GM12878 (cell line): ENCODE measurements at regions not wholly inside any gene's neighbourhood (a gene's known extent, or its start where the extent isn't known, plus 50 kb on each side); places are given as distances from the start of the nearest gene placed in this dataset.

Experiments
- EZH2 ChIP-seq: IDR thresholded peaks from 2 replicates; pipeline ENCODE4 v1.6.1; 2012; ENCODE audit warnings: low read depth, mild to moderate bottlenecking, control low read depth, inconsistent platforms, low read length, borderline replicate concordance; ENCODE audit not compliant: control insufficient read depth
- HDAC2 ChIP-seq: fragments of 200-600 bp; sonication (generic); IDR thresholded peaks from 2 replicates; pipeline ENCODE4 v1.6.1; 2017
- LARP7 ChIP-seq: fragments of 450-650 bp; IDR thresholded peaks from 2 replicates; pipeline ENCODE4 v1.6.1; 2017; ENCODE audit warnings: mild to moderate bottlenecking
- MYC ChIP-seq: IDR thresholded peaks from 2 replicates; pipeline ENCODE4 v1.6.1; 2011; ENCODE audit warnings: mild to moderate bottlenecking, low read length, moderate library complexity, inconsistent platforms; ENCODE audit not compliant: insufficient read depth, insufficient replicate concordance, insufficient read length, severe bottlenecking
- POLR2A ChIP-seq: IDR thresholded peaks from 2 replicates; pipeline ENCODE4 v1.6.1; 2011; ENCODE audit warnings: low read depth, mild to moderate bottlenecking, low read length
- SIX5 ChIP-seq: IDR thresholded peaks from 2 replicates; pipeline ENCODE4 v1.6.1; 2011; ENCODE audit warnings: mild to moderate bottlenecking, low read depth, low read length, moderate library complexity; ENCODE audit not compliant: severe bottlenecking
- SP1 ChIP-seq: IDR thresholded peaks from one replicate; pipeline ENCODE4 v1.6.1; 2011; ENCODE audit warnings: low read depth, low read length
- SUZ12 ChIP-seq: fragments of 200-600 bp; sonication (generic); IDR thresholded peaks from one replicate; pipeline ENCODE4 v1.6.1; 2018; ENCODE audit warnings: antibody characterized with exemption, mild to moderate bottlenecking; ENCODE audit not compliant: unreplicated experiment
- TF ChIP-seq, protein P1 (sequence below), 3 experiments: IDR thresholded peaks in 2 of 3; conservative IDR thresholded peaks in 1 of 3; 2 replicates each; pipeline ENCODE4 v1.5.1; 2011; ENCODE audit warnings: low read depth in 3 of 3, low read length in 3 of 3, mild to moderate bottlenecking in 3 of 3, control low read depth in 2 of 3, moderate library complexity in 2 of 3, inconsistent platforms in 1 of 3, mixed read lengths in 1 of 3; ENCODE audit not compliant: control insufficient read depth in 2 of 3, insufficient read depth in 1 of 3; ENCODE audit errors: extremely low read depth in 1 of 3

DNA sequence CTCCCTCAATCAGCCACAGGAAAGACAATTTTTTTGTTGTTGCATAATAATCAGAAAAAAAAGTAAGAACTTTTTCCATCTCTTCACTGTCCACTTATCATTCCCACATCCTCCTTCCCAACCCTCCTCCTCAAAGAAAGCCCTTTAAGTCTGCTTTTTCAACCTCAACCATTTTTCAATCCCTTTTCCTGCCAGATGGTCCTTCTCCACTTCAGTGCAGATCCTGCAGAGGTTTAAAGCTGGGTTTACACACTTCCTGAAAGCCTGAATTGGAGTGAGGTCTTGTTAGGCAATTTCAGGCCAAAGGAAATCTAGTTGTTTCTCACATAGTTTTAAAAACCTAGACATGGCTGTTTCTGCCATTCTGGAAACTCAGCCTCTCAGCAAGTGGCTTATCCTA, 78.3 kb downstream of the RPL27A start:
- TF ChIP-seq, protein P1, sequence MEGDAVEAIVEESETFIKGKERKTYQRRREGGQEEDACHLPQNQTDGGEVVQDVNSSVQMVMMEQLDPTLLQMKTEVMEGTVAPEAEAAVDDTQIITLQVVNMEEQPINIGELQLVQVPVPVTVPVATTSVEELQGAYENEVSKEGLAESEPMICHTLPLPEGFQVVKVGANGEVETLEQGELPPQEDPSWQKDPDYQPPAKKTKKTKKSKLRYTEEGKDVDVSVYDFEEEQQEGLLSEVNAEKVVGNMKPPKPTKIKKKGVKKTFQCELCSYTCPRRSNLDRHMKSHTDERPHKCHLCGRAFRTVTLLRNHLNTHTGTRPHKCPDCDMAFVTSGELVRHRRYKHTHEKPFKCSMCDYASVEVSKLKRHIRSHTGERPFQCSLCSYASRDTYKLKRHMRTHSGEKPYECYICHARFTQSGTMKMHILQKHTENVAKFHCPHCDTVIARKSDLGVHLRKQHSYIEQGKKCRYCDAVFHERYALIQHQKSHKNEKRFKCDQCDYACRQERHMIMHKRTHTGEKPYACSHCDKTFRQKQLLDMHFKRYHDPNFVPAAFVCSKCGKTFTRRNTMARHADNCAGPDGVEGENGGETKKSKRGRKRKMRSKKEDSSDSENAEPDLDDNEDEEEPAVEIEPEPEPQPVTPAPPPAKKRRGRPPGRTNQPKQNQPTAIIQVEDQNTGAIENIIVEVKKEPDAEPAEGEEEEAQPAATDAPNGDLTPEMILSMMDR (IDR thresholded peaks at IDR 0.05 in 2 of 3, conservative IDR thresholded peaks at IDR 0.05 in 1 of 3; ENCODE audit: control insufficient read depth in 2 of 3, extremely low read depth in 1 of 3, insufficient read depth in 1 of 3, low read depth in 3 of 3, low read length in 3 of 3), result no peak
- no peak for TF ChIP-seq POLR2A
- no peak for TF ChIP-seq SP1
- no peak for TF ChIP-seq LARP7
- no peak for TF ChIP-seq SIX5
- no peak for TF ChIP-seq MYC
- no peak for TF ChIP-seq EZH2
- no peak for TF ChIP-seq HDAC2
- no peak for TF ChIP-seq SUZ12
